Transverse colon (tissue), 4 donors: ENCODE measurements at regions not wholly inside any gene's neighbourhood (a gene's known extent, or its start where the extent isn't known, plus 50 kb on each side); places are given as distances from the start of the nearest gene placed in this dataset.

ENCODE experiments used
- DNase-seq: peaks from one replicate; pipeline ENCODE4 v3.0.0-alpha.2; 2019
- H3K27ac ChIP-seq, 4 donors: fragments of 200-600 bp; sonication (generic); 2 replicates each; pipeline ENCODE4 v1.5.1; 2016 to 2018; ENCODE audit warnings: inconsistent platforms in 4 of 4
- H3K27me3 ChIP-seq: fragments of 200-600 bp; sonication (generic); 2 replicates; pipeline ENCODE4 v1.5.1; 2017; ENCODE audit warnings: inconsistent platforms
- H3K36me3 ChIP-seq, 4 donors: fragments of 200-600 bp; sonication (generic); 2 replicates each; pipeline ENCODE4 v1.5.1; 2017 to 2019; ENCODE audit warnings: inconsistent platforms in 4 of 4
- H3K4me1 ChIP-seq, 4 donors: fragments of 200-600 bp; sonication (generic); 2 replicates each; pipeline ENCODE4 v1.5.1; 2017 to 2020; ENCODE audit warnings: inconsistent platforms in 4 of 4
- H3K4me3 ChIP-seq, 4 donors: fragments of 200-600 bp; sonication (generic); 1 replicate in 1 of 4; 2 replicates in 3 of 4; pipeline versions ENCODE4 v1.5.1 to v1.6.1; 2017 to 2019; ENCODE audit warnings: inconsistent platforms in 4 of 4
- H3K9me3 ChIP-seq, 2 donors: fragments of 200-600 bp; sonication (generic); 2 replicates each; pipeline ENCODE4 v1.5.1; 2017 to 2019; ENCODE audit warnings: inconsistent platforms in 2 of 2
- EP300 ChIP-seq: sonication (generic); formaldehyde crosslinking; IDR thresholded peaks from one replicate; pipeline ENCODE4 v1.6.1; 2017; ENCODE audit warnings: antibody characterized with exemption, low read depth
- POLR2A ChIP-seq: fragments of 450-650 bp; IDR thresholded peaks from one replicate; pipeline ENCODE4 v1.6.1; 2016; ENCODE audit warnings: antibody characterized with exemption, mild to moderate bottlenecking, moderate library complexity
- POLR2AphosphoS5 ChIP-seq, 3 donors: sonication (generic); formaldehyde crosslinking; IDR thresholded peaks; one replicate each; pipeline ENCODE4 v1.6.1; 2016; ENCODE audit warnings: antibody characterized with exemption in 3 of 3
- WGBS, 2 donors: methylation state at CpG; one replicate each; pipeline ENCODE4 v1.1.5; 2018; ENCODE audit warnings: low coverage in 1 of 2; 5-methylcytosine and 5-hydroxymethylcytosine counted together
- in situ Hi-C, 4 donors: fragments of 200-750 bp; cut with MboI; loops; one replicate each; pipeline versions ENCODE4 v1.15.0 to v1.15.1; 2017; ENCODE audit warnings: low sequenced_read_pairs in 3 of 4, low pct_ligation_motif_present in 1 of 4, low pct_unique_long_range_greater_than_20kb in 1 of 4
- intact Hi-C: fragments of 100-400 bp; cut with DNase I; formaldehyde crosslinking; loops from one replicate; pipeline ENCODE4 v1.15.1; 2023; ENCODE audit warnings: low total_unique reads
- TF ChIP-seq, protein P1 (sequence below), 5 experiments: fragments of 200-600 bp in 3 of 5; fragments of 450-650 bp in 2 of 5; sonication (generic) in 3 of 5; IDR thresholded peaks; 1 replicate in 2 of 5; 2 replicates in 3 of 5; pipeline ENCODE4 v1.5.1; 2016 to 2017; ENCODE audit warnings: antibody characterized with exemption in 5 of 5, inconsistent platforms in 3 of 5, mild to moderate bottlenecking in 2 of 5, moderate library complexity in 1 of 5

DNA sequence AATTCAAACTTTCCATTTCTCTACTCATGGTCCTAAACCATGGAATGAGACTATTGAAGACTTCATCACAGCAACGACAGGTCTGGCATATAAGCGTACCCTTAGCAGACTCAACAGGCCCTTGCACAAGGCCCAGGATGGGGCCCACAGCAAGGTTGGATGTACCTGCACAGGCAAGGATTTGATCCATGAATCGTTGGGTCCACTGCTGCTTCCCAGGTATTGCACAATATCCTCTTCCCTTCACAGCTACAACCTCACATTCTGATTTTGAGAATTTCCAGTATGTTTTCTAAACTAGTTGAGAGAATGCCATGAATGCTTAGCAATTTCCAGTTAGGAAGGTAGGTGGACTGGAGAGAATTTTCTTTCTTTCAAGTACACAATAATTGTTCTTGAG is 515.8 kb downstream of the SUCLG1 start:
- 87% methylated on average over 3 of the region's 3 CpGs; no CpG with 5 or more reads in 1 of the 2 donors for WGBS, 2 donors
- H3K27me3 ChIP-seq, result no peaks in the 10 kb centered on the region
- H3K36me3 ChIP-seq, result no peaks in the 10 kb centered on the region
- TF ChIP-seq POLR2A (no peak), POLR2AphosphoS5 (IDR thresholded peaks at IDR 0.05) (no peak), EP300 (no peak)
- TF ChIP-seq, protein P1, sequence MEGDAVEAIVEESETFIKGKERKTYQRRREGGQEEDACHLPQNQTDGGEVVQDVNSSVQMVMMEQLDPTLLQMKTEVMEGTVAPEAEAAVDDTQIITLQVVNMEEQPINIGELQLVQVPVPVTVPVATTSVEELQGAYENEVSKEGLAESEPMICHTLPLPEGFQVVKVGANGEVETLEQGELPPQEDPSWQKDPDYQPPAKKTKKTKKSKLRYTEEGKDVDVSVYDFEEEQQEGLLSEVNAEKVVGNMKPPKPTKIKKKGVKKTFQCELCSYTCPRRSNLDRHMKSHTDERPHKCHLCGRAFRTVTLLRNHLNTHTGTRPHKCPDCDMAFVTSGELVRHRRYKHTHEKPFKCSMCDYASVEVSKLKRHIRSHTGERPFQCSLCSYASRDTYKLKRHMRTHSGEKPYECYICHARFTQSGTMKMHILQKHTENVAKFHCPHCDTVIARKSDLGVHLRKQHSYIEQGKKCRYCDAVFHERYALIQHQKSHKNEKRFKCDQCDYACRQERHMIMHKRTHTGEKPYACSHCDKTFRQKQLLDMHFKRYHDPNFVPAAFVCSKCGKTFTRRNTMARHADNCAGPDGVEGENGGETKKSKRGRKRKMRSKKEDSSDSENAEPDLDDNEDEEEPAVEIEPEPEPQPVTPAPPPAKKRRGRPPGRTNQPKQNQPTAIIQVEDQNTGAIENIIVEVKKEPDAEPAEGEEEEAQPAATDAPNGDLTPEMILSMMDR (IDR thresholded peaks at IDR 0.05), result no peak
- no peak overlapping the region for H3K4me3 ChIP-seq
- intact Hi-C loops (no loop called here), in situ Hi-C loops (no loop called here)
- H3K9me3 ChIP-seq, result no peaks in the 10 kb centered on the region
- DNase-seq, result no peak
- H3K27ac ChIP-seq, result no peak overlapping the region
- H3K4me1 ChIP-seq, result no peaks in the 10 kb centered on the region

DNA sequence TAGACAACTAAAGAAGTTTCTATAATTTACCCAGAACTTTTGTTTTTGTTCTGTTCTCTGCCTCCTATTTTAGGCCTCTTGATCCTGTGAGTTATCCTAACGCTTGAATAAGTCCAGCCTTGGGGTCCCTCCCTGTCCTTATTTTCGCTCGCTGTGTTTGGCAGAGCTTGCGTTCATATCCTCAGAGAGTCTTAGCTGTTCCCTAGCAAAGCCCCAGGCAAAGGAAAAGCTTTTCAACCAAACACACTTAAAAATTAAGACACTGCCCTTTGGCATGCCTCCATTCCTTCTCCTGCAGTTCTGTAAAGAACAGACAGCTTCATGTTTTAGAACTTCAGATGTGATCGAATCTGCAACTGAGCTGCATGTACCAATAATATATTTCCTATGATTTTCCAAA is 517.2 kb downstream of the SUCLG1 start:
- no peaks in the 10 kb centered on the region for H3K27me3 ChIP-seq
- DNase-seq, result no peak
- in situ Hi-C loops (no loop called here), intact Hi-C loops (no loop called here)
- WGBS, 2 donors, result 75 to 89% methylated on average over 3 to 5 of the region's 5 CpGs
- TF ChIP-seq POLR2AphosphoS5 (IDR thresholded peaks at IDR 0.05) (no peak), EP300 (no peak), POLR2A (no peak)
- TF ChIP-seq, protein P1 (IDR thresholded peaks at IDR 0.05), result no peak
- no peaks in the 10 kb centered on the region for H3K9me3 ChIP-seq
- H3K4me1 ChIP-seq, result no peaks in the 10 kb centered on the region
- no peak overlapping the region for H3K4me3 ChIP-seq
- no peak overlapping the region for H3K27ac ChIP-seq
- H3K36me3 ChIP-seq, result no peaks in the 10 kb centered on the region

DNA sequence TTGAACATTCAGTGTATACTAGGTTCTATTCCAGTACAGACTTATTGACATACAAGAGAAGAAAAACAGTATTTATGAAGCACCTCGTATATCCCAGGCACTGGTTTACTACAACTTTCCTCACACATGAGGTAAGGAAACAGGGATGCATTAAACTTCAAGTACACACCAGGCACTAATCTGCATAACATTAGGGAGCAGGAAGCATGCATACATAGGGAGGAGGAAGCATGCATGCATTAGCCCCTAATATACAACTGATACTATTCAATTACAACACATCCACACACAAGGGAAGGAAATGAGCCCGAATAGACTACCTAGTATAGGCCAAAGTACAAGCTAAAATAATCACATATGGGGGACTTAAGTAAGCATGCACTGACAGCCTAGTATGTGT is 525.3 kb downstream of the SUCLG1 start:
- in situ Hi-C loops, result no loop called here
- H3K4me1 ChIP-seq, result no peaks in the 10 kb centered on the region
- no peaks in the 10 kb centered on the region for H3K27me3 ChIP-seq
- WGBS, 2 donors, result 33 to 38% methylated on average over 2 of the region's 2 CpGs
- TF ChIP-seq, protein P1 (IDR thresholded peaks at IDR 0.05), result no peak
- TF ChIP-seq EP300 (no peak), POLR2A (no peak), POLR2AphosphoS5 (IDR thresholded peaks at IDR 0.05) (no peak)
- H3K36me3 ChIP-seq, result no peaks in the 10 kb centered on the region
- H3K9me3 ChIP-seq, result no peaks in the 10 kb centered on the region
- no peak overlapping the region for H3K4me3 ChIP-seq
- no peak overlapping the region for H3K27ac ChIP-seq
- intact Hi-C loops, result no loop called here
- no peak for DNase-seq

DNA sequence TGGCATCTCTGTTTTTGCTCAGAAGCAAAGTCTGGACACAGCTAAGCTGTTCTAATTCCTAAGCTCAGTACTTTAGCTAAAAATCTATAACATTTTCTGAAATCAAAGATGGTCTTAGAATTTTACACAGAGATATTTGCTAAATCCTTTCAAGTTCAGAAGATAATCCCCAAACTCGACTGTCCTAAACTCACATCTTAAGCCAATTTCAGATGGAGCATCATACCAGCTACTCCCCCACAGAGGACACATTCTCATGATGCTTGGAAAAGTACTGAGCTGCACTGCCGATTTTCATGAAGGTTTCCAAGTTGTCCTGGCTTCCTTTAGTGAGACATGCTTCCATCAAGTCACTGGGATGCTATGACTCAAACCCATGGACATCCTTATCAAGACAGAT is 535.5 kb downstream of the SUCLG1 start:
- Histone ChIP-seq H3K27me3 (no peaks in the 10 kb centered on the region), H3K27ac (no peak overlapping the region), H3K4me1 (no peaks in the 10 kb centered on the region), H3K4me3 (no peak overlapping the region), H3K9me3 (no peaks in the 10 kb centered on the region), H3K36me3 (no peaks in the 10 kb centered on the region)
- in situ Hi-C loops (no loop called here), intact Hi-C loops (no loop called here)
- no peak for DNase-seq
- TF ChIP-seq POLR2A (no peak), EP300 (no peak), POLR2AphosphoS5 (IDR thresholded peaks at IDR 0.05) (no peak)
- TF ChIP-seq, protein P1 (IDR thresholded peaks at IDR 0.05), result no peak
- WGBS, 2 donors, result 62 to 81% methylated on average over 2 of the region's 2 CpGs
